GM23248 (cell line): ENCODE measurements at regions not wholly inside any gene's neighbourhood (a gene's known extent, or its start where the extent isn't known, plus 50 kb on each side); places are given as distances from the start of the nearest gene placed in this dataset.

Source experiments
- DNase-seq: peaks from one replicate; pipeline ENCODE4 v3.0.0-alpha.2; 2015
- H2AFZ ChIP-seq: fragments of 200-600 bp; sonication (generic); 2 replicates; pipeline ENCODE4 v1.6.1; 2016; ENCODE audit warnings: antibody characterized with exemption
- H3F3A ChIP-seq: fragments of 200-600 bp; sonication (generic); 2 replicates; pipeline ENCODE4 v1.6.1; 2016; ENCODE audit warnings: mild to moderate bottlenecking, antibody characterized with exemption, mixed run types; ENCODE audit not compliant: insufficient read depth
- H3K27ac ChIP-seq: fragments of 200-600 bp; sonication (generic); 2 replicates; pipeline ENCODE4 v1.5.1; 2016; ENCODE audit warnings: mild to moderate bottlenecking
- H3K27me3 ChIP-seq: fragments of 200-600 bp; sonication (generic); replicated peaks from 2 replicates; pipeline ENCODE4 v1.6.1; 2016; ENCODE audit warnings: mild to moderate bottlenecking; ENCODE audit not compliant: insufficient read depth
- H3K36me3 ChIP-seq: fragments of 200-600 bp; sonication (generic); 2 replicates; pipeline ENCODE4 v1.6.1; 2016; ENCODE audit warnings: low read depth, mild to moderate bottlenecking
- H3K4me1 ChIP-seq: fragments of 200-600 bp; sonication (generic); 2 replicates; pipeline ENCODE4 v1.6.1; 2016; ENCODE audit warnings: mild to moderate bottlenecking; ENCODE audit not compliant: insufficient read depth
- H3K4me2 ChIP-seq: fragments of 200-600 bp; sonication (generic); one replicate; pipeline ENCODE4 v1.6.1; 2016; ENCODE audit warnings: mild to moderate bottlenecking; ENCODE audit not compliant: unreplicated experiment
- H3K4me3 ChIP-seq: fragments of 200-600 bp; sonication (generic); 2 replicates; pipeline ENCODE4 v1.5.1; 2016; ENCODE audit warnings: mild to moderate bottlenecking
- H3K79me2 ChIP-seq: fragments of 200-600 bp; sonication (generic); 2 replicates; pipeline ENCODE4 v1.6.1; 2016; ENCODE audit warnings: mild to moderate bottlenecking; ENCODE audit not compliant: insufficient read depth
- H3K9ac ChIP-seq: fragments of 200-600 bp; sonication (generic); 2 replicates; pipeline ENCODE4 v1.6.1; 2016; ENCODE audit warnings: mild to moderate bottlenecking
- H3K9me2 ChIP-seq: fragments of 200-600 bp; sonication (generic); 2 replicates; pipeline ENCODE4 v1.6.1; 2016; ENCODE audit warnings: mixed run types, mild to moderate bottlenecking, moderate library complexity; ENCODE audit not compliant: insufficient read depth
- H3K9me3 ChIP-seq: fragments of 200-600 bp; sonication (generic); one replicate; pipeline ENCODE4 v1.6.1; 2017; ENCODE audit warnings: low read depth
- H4K20me1 ChIP-seq: fragments of 200-600 bp; sonication (generic); 2 replicates; pipeline ENCODE4 v1.6.0; 2016; ENCODE audit not compliant: insufficient read depth
- EZH2 ChIP-seq: fragments of 200-600 bp; sonication (generic); IDR thresholded peaks from 2 replicates; pipeline ENCODE4 v1.6.1; 2018; ENCODE audit warnings: antibody characterized with exemption, mild to moderate bottlenecking; ENCODE audit not compliant: insufficient read depth, poor library complexity, severe bottlenecking
- EZH2phosphoT487 ChIP-seq: fragments of 200-600 bp; sonication (generic); IDR thresholded peaks from 2 replicates; pipeline ENCODE4 v1.6.1; 2018; ENCODE audit warnings: antibody characterized with exemption, moderate library complexity, mild to moderate bottlenecking, low read depth; ENCODE audit not compliant: insufficient read depth
- WGBS, 2 experiments: methylation state at CpG; one replicate each; pipeline ENCODE4 v1.1.6; 2015 to 2017; ENCODE audit warnings: low lambda C conversion rate in 2 of 2, low coverage in 1 of 2; ENCODE audit errors: missing lambda C conversion rate in 2 of 2; 5-methylcytosine and 5-hydroxymethylcytosine counted together
- in situ Hi-C: fragments of 300-500 bp; cut with MboI; formaldehyde crosslinking; loops from 2 replicates; pipeline ENCODE4 v1.15.0; 2020

- H3K27ac ChIP-seq, result no peak overlapping the region
- no peak for DNase-seq
- H3K9me3 ChIP-seq, result no peaks in the 10 kb centered on the region
- TF ChIP-seq EZH2phosphoT487 (no peak), EZH2 (no peak)
- no peaks in the 10 kb centered on the region for H3K4me1 ChIP-seq
- no peaks in the 10 kb centered on the region for H3K36me3 ChIP-seq
- H4K20me1 ChIP-seq, result no peaks in the 10 kb centered on the region
- no peaks in the 10 kb centered on the region for H3K79me2 ChIP-seq
- no peak overlapping the region for H2AFZ ChIP-seq
- no peak overlapping the region for H3K9ac ChIP-seq
- H3K27me3 ChIP-seq, result no peaks in the 10 kb centered on the region
- no peaks in the 10 kb centered on the region for H3F3A ChIP-seq
- in situ Hi-C loops, result no loop called here
- H3K9me2 ChIP-seq, result no peaks in the 10 kb centered on the region
- 11 to 25% methylated on average over 2 of the region's 2 CpGs for WGBS, 2 experiments
- H3K4me3 ChIP-seq, result no peak overlapping the region
- H3K4me2 ChIP-seq, result no peak overlapping the region
Measured at GRCh38 chr11:80085563-80085962, 644.7 kb upstream of the TENM4 start.

- Histone ChIP-seq H3K36me3 (no peaks in the 10 kb centered on the region), H3K4me3 (no peak overlapping the region), H3K9me2 (no peaks in the 10 kb centered on the region), H4K20me1 (no peaks in the 10 kb centered on the region), H2AFZ (no peak overlapping the region), H3K9ac (no peak overlapping the region), H3K27ac (no peak overlapping the region), H3K27me3 (no peaks in the 10 kb centered on the region), H3K4me1 (no peaks in the 10 kb centered on the region), H3K79me2 (no peaks in the 10 kb centered on the region), H3K9me3 (no peaks in the 10 kb centered on the region), H3F3A (no peaks in the 10 kb centered on the region), H3K4me2 (no peak overlapping the region)
- 6 to 12% methylated on average over 3 of the region's 3 CpGs for WGBS, 2 experiments
- no peak for TF ChIP-seq EZH2phosphoT487
- no peak for TF ChIP-seq EZH2
- no peak for DNase-seq
- in situ Hi-C loops, result no loop called here
Measured at GRCh38 chr11:80084608-80085007, 643.8 kb upstream of the TENM4 start.

GRCh38 chr11:80083531-80083951, 642.7 kb upstream of the TENM4 start:
- Histone ChIP-seq H3K27me3 (no peaks in the 10 kb centered on the region), H3K4me1 (no peaks in the 10 kb centered on the region), H3K9me2 (no peaks in the 10 kb centered on the region), H3K79me2 (no peaks in the 10 kb centered on the region), H2AFZ (no peak overlapping the region), H3F3A (no peaks in the 10 kb centered on the region), H3K9me3 (no peaks in the 10 kb centered on the region), H3K27ac (no peak overlapping the region), H3K4me2 (no peak overlapping the region), H3K9ac (no peak overlapping the region), H3K4me3 (no peak overlapping the region), H4K20me1 (no peaks in the 10 kb centered on the region), H3K36me3 (no peaks in the 10 kb centered on the region)
- DNase-seq, result no peak
- TF ChIP-seq EZH2 (no peak), EZH2phosphoT487 (no peak)
- WGBS, 2 experiments, result 7 to 11% methylated on average over 2 of the region's 2 CpGs
- in situ Hi-C loops, result no loop called here

GRCh38 chr11:80082406-80082805, 641.6 kb upstream of the TENM4 start:
- H3K27me3 ChIP-seq, result no peaks in the 10 kb centered on the region
- in situ Hi-C loops, result no loop called here
- H3K79me2 ChIP-seq, result no peaks in the 10 kb centered on the region
- no peaks in the 10 kb centered on the region for H3K4me1 ChIP-seq
- TF ChIP-seq EZH2phosphoT487, result no peak
- TF ChIP-seq EZH2, result no peak
- H2AFZ ChIP-seq, result no peak overlapping the region
- no peaks in the 10 kb centered on the region for H3K36me3 ChIP-seq
- H4K20me1 ChIP-seq, result no peaks in the 10 kb centered on the region
- no peaks in the 10 kb centered on the region for H3K9me2 ChIP-seq
- no peak overlapping the region for H3K4me2 ChIP-seq
- WGBS, 2 experiments, result 21 to 26% methylated on average over 1 of the region's 1 CpG
- no peaks in the 10 kb centered on the region for H3F3A ChIP-seq
- H3K4me3 ChIP-seq, result no peak overlapping the region
- H3K9ac ChIP-seq, result no peak overlapping the region
- no peaks in the 10 kb centered on the region for H3K9me3 ChIP-seq
- DNase-seq, result no peak
- H3K27ac ChIP-seq, result no peak overlapping the region

GRCh38 chr11:80077113-80077512, 636.3 kb upstream of the TENM4 start:
- H4K20me1 ChIP-seq, result no peaks in the 10 kb centered on the region
- TF ChIP-seq EZH2phosphoT487 (no peak), EZH2 (no peak)
- no peak overlapping the region for H3K9ac ChIP-seq
- in situ Hi-C loops, result no loop called here
- WGBS, 2 experiments, result 5 to 8% methylated on average over 4 of the region's 4 CpGs
- no peak overlapping the region for H3K4me3 ChIP-seq
- H3K9me2 ChIP-seq, result no peaks in the 10 kb centered on the region
- no peaks in the 10 kb centered on the region for H3K79me2 ChIP-seq
- no peaks in the 10 kb centered on the region for H3F3A ChIP-seq
- no peak overlapping the region for H2AFZ ChIP-seq
- H3K4me1 ChIP-seq, result no peaks in the 10 kb centered on the region
- no peak overlapping the region for H3K4me2 ChIP-seq
- H3K27ac ChIP-seq, result no peak overlapping the region
- H3K9me3 ChIP-seq, result no peaks in the 10 kb centered on the region
- H3K27me3 ChIP-seq, result no peaks in the 10 kb centered on the region
- H3K36me3 ChIP-seq, result no peaks in the 10 kb centered on the region
- DNase-seq, result no peak
